Stimulated activated CD8-positive, alpha-beta memory T cell treated with anti-CD3 and anti-CD28 coated beads, Interleukin-12 subunit alpha, Interleukin-12 subunit beta, amount 100 ng/mL, for 24 hours (primary cell): ENCODE measurements at regions not wholly inside any gene's neighbourhood (a gene's known extent, or its start where the extent isn't known, plus 50 kb on each side); places are given as distances from the start of the nearest gene placed in this dataset.
"Not testable (repeated sequence)": the region's sequence is repeated elsewhere in the genome, so short reads cannot be mapped to it uniquely, and the experiment has no call there.

Experiments used
- DNase-seq: peaks from one replicate; pipeline ENCODE4 v3.0.0-alpha.2; 2020; ENCODE audit errors: extremely low read depth

DNA sequence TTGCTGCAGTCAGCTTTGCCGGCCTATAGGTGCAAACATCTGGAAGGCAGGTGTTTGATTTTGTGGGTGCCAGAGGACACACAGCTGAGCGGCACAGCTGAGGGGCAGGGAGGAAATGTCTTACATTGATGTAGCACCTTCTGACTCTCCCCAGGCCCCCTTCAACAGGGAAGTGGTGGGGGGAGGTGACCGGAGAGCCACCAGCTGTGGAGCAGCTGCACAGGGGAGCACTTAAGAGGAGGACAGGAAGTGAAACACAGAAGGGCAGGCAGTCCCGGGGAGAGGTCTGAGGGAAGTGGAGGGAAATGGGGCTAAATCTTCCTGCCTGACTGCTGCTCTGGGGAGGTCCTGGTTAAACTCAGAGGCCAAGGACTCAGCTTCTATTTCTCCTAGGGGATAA lies 409.1 kb downstream of the TNS1 start:
- DNase-seq: no peak

GRCh38 chr2:217588266-217588665 lies 414.5 kb downstream of the TNS1 start:
- DNase-seq: no peak

DNA sequence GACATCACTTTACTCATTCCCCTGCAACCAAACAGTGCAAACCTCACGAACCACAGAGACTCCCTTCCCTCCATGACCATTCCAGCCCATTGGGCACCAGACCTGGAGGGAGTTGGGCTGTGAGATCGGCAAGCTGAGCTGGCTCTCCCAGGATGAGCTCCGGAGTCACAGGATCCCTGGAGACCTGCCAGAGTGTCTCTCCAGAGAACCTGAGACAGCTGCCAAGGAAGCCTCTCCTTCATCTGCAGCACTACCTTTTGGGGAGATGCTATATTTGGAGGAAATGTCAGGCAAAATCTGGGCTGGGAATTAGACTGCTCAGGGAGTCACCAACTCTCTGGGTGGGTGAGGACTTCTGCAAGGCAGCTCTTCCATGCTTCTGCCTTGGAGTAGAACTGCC lies 417.4 kb downstream of the TNS1 start:
- DNase-seq: no peak

- DNase-seq: not testable (repeated sequence)
These were observed 422.4 kb downstream of the TNS1 start for GRCh38 chr2:217580407-217580806.

- DNase-seq: no peak
These were observed 429.2 kb downstream of the TNS1 start for GRCh38 chr2:217573571-217573970.

GRCh38 chr2:217570394-217570793 lies 432.4 kb downstream of the TNS1 start:
- no peak for DNase-seq

GRCh38 chr2:217568289-217568971 lies 434.4 kb downstream of the TNS1 start:
- DNase-seq: no peak

GRCh38 chr2:217563565-217563964 lies 439.2 kb downstream of the TNS1 start:
- DNase-seq: no peak

- no peak for DNase-seq
These were observed 439.8 kb downstream of the TNS1 start for GRCh38 chr2:217562871-217563480.

DNA sequence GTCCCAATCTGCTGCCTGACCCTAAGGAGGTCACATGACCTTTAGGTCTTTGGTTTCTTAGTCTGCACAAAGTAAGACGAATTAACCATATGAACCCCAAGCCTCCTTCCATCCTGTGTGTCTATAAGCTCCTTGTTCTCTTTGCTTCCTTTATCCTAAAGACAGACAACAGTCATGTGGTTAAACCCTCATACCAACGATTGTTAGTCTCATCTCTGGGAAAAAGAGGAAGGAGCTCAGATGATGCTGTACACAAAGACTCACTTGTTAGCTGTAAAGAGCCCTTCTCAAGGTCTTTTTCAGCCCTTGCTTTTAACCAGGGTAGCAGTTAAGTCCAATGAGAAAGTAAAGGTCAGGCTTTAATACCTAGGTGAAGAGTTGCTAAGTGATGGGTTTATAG lies 443.7 kb downstream of the TNS1 start:
- no peak for DNase-seq

GRCh38 chr2:217555081-217555876 lies 447.5 kb downstream of the TNS1 start:
- DNase-seq: no peak

DNA sequence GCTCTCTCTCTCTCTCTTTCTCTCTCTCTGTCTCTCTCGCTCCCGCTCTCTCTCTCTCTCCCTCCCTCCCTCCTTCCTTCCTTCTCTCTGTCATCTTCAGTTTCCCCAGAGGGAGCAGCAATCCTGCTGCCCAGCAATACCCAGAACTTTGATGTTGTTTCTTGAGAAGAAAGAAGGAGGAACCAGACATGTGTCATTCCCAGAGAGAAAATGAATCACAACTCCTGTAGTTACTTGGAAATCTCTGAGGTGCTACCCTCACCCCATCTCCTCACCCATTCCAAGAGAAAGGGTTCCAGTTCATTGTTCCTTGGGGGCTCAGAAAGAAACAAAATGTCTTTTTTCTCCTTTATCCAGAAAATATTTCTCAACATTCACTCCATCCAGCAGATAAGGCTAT lies 449.1 kb downstream of the TNS1 start:
- DNase-seq: no peak

- DNase-seq: no peak
These were observed 449.6 kb downstream of the TNS1 start for GRCh38 chr2:217553202-217553601.

GRCh38 chr2:217552081-217552480 lies 450.7 kb downstream of the TNS1 start:
- DNase-seq: no peak

- no peak for DNase-seq
These were observed 451.4 kb downstream of the TNS1 start for GRCh38 chr2:217551252-217551899.

DNA sequence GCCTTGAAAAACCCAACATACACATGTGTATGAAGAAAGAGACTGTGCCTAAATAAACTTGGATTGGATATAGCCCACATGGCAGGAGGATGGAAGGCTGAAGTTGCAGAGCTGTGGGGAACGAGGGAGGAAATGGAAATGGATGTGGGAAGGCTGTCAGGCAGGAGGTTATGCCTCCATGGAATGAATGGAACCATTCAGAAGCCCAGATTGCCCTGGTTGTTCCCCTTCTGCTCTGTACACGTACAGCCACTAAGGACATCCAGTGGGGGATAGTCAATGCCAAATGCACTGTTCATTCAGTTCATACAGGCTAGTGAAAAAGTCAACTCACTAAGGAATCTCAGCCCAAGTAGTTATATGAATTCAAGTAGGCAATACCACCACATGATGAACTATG lies 463.7 kb downstream of the TNS1 start:
- DNase-seq: no peak

DNA sequence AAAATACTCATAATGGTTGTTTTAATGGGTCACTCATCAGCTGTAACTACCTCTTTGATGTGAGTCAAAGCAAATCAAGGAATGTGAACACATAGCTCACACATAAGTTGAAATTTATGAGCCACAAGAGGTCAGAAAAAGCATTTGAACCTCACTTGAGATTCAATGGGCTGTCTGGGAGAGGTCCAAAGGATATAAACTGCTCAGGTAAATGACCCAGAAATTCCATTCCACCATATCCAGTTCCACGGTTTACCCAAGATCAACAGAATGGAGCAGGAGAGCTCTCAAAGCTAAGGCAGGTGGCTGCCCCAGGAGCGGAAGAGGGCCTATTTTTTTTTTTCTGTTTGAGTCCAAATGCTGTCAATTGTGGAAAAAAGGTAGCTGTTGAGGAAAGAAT lies 464.1 kb downstream of the TNS1 start:
- DNase-seq: no peak

GRCh38 chr2:217535957-217536708 lies 466.7 kb downstream of the TNS1 start:
- DNase-seq: no peak

GRCh38 chr2:217530392-217531090 lies 472.3 kb downstream of the TNS1 start:
- DNase-seq: no peak

- no peak for DNase-seq
These were observed 473.5 kb downstream of the TNS1 start for GRCh38 chr2:217529271-217529670.

GRCh38 chr2:217527590-217528202 lies 475.1 kb downstream of the TNS1 start:
- no peak for DNase-seq
